Loucy (cell line): ENCODE measurements at regions not wholly inside any gene's neighbourhood (a gene's known extent, or its start where the extent isn't known, plus 50 kb on each side); places are given as distances from the start of the nearest gene placed in this dataset.

Experiments
- H2AFZ ChIP-seq: fragments of 200-600 bp; sonication (generic); 2 replicates; pipeline ENCODE4 v1.6.0; 2016; ENCODE audit warnings: antibody characterized with exemption, mild to moderate bottlenecking, low read length, moderate library complexity
- H3F3A ChIP-seq: fragments of 200-600 bp; 2 replicates; pipeline ENCODE4 v1.6.0; 2016; ENCODE audit warnings: antibody characterized with exemption, low read depth, mild to moderate bottlenecking
- H3K27me3 ChIP-seq: fragments of 200-600 bp; sonication (generic); 2 replicates; pipeline ENCODE4 v1.6.1; 2014; ENCODE audit warnings: low read length, mild to moderate bottlenecking; ENCODE audit not compliant: insufficient read depth, poor library complexity, severe bottlenecking
- H3K36me3 ChIP-seq: fragments of 200-600 bp; sonication (generic); 2 replicates; pipeline ENCODE4 v1.6.1; 2016; ENCODE audit warnings: low read length; ENCODE audit not compliant: insufficient read depth
- H3K4me1 ChIP-seq: fragments of 200-600 bp; sonication (generic); 2 replicates; pipeline ENCODE4 v1.5.1; 2014; ENCODE audit warnings: low read length, mild to moderate bottlenecking; ENCODE audit not compliant: insufficient read depth, poor library complexity, severe bottlenecking
- H3K4me2 ChIP-seq: fragments of 200-600 bp; sonication (generic); 2 replicates; pipeline ENCODE4 v1.6.0; 2014; ENCODE audit warnings: antibody characterized with exemption, low read length, low read depth, mild to moderate bottlenecking; ENCODE audit not compliant: poor library complexity, severe bottlenecking
- H3K4me3 ChIP-seq: fragments of 200-600 bp; sonication (generic); 2 replicates; pipeline ENCODE4 v1.5.1; 2014; ENCODE audit warnings: low read length, mild to moderate bottlenecking, mixed read lengths; ENCODE audit not compliant: poor library complexity, severe bottlenecking
- H3K79me2 ChIP-seq: fragments of 200-600 bp; sonication (generic); 2 replicates; pipeline ENCODE4 v1.6.1; 2014; ENCODE audit warnings: low read length; ENCODE audit not compliant: insufficient read depth
- H3K9ac ChIP-seq: fragments of 200-600 bp; sonication (generic); 2 replicates; pipeline ENCODE4 v1.6.0; 2014; ENCODE audit warnings: mild to moderate bottlenecking, low read depth, low read length, moderate library complexity; ENCODE audit not compliant: poor library complexity, severe bottlenecking
- H3K9me2 ChIP-seq: fragments of 200-600 bp; sonication (generic); replicated peaks from 2 replicates; pipeline ENCODE4 v1.6.1; 2016; ENCODE audit warnings: low read depth, low read length, mixed read lengths
- H3K9me3 ChIP-seq: fragments of 200-600 bp; sonication (generic); 2 replicates; pipeline ENCODE4 v1.6.1; 2014; ENCODE audit warnings: mild to moderate bottlenecking, antibody characterized with exemption, low read length, low read depth; ENCODE audit not compliant: insufficient read depth
- H4K20me1 ChIP-seq: fragments of 200-600 bp; sonication (generic); 2 replicates; pipeline ENCODE4 v1.6.0; 2014; ENCODE audit warnings: antibody characterized with exemption, low read length, mild to moderate bottlenecking; ENCODE audit not compliant: insufficient read depth, poor library complexity, severe bottlenecking
- EZH2phosphoT487 ChIP-seq: fragments of 200-600 bp; IDR thresholded peaks from 2 replicates; pipeline ENCODE4 v1.6.1; 2018; ENCODE audit warnings: antibody characterized with exemption, mild to moderate bottlenecking, moderate library complexity, borderline replicate concordance
- TF ChIP-seq, protein P1 (sequence below): fragments of 200-600 bp; sonication (generic); conservative IDR thresholded peaks from 2 replicates; pipeline ENCODE4 v1.5.1; 2014; ENCODE audit warnings: mild to moderate bottlenecking, antibody characterized with exemption, low read length

DNA sequence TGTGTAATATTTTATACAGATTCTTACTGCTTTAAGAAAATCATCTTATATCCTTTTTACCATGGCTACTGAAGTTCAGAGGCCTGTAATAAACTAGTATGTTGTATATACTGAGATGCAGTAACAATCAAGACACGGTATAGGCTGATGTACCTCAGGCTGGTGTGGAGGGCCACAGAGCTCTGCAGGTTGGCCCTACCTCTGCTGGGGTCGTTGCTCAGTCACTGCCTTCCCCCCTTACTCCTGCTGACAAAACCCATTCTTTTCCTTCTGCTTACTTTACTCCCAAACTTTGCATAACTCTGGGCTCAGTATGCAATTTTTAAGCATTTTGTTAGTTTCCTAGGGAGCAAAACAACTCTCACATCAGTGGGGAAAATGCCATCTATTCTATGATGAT lies 200.1 kb upstream of the FOXP2 start:
- Histone ChIP-seq H3F3A (no peaks in the 10 kb centered on the region), H3K9me3 (no peaks in the 10 kb centered on the region), H3K4me2 (no peak overlapping the region), H3K4me1 (no peaks in the 10 kb centered on the region), H2AFZ (no peak overlapping the region), H4K20me1 (no peaks in the 10 kb centered on the region), H3K4me3 (no peak overlapping the region), H3K27me3 (no peaks in the 10 kb centered on the region), H3K9me2 (no peaks in the 10 kb centered on the region), H3K36me3 (no peaks in the 10 kb centered on the region), H3K79me2 (no peaks in the 10 kb centered on the region), H3K9ac (no peak overlapping the region)
- TF ChIP-seq, protein P1, sequence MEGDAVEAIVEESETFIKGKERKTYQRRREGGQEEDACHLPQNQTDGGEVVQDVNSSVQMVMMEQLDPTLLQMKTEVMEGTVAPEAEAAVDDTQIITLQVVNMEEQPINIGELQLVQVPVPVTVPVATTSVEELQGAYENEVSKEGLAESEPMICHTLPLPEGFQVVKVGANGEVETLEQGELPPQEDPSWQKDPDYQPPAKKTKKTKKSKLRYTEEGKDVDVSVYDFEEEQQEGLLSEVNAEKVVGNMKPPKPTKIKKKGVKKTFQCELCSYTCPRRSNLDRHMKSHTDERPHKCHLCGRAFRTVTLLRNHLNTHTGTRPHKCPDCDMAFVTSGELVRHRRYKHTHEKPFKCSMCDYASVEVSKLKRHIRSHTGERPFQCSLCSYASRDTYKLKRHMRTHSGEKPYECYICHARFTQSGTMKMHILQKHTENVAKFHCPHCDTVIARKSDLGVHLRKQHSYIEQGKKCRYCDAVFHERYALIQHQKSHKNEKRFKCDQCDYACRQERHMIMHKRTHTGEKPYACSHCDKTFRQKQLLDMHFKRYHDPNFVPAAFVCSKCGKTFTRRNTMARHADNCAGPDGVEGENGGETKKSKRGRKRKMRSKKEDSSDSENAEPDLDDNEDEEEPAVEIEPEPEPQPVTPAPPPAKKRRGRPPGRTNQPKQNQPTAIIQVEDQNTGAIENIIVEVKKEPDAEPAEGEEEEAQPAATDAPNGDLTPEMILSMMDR = no peak
- no peak for TF ChIP-seq EZH2phosphoT487

DNA sequence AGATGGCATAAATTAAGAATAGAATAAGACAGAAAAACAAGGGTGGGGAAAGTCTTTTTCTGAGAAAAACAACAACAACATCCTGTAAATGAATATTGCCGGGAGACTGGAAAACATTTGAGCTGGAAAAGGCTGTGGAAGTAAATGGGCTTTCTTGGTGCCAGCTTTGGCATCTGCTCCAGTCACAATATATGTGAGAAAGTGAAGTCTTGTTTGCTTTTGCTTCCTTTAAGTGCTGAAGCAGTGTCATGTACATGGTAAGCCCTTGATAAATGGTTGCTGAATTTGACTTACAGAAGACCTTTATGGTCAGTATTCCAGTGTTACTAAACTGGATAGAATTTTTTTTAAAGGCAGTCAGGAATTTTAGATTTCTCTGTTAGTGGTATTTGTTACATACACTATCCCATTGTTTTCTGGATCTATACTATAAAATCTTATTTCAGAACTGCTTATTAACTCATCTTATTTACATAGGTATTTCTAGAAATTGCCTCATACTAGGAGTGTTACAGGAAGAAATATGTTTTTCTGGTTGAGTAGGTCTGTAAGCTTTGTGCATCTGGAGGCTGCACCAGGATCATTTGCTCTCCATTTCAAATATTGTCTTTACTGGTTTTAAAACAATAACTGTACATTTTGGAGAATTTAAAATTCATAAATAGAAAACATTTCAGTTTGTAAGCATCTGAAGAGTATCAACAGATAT lies 201.7 kb upstream of the FOXP2 start:
- Histone ChIP-seq H3K9ac (no peak overlapping the region), H3K9me3 (no peaks in the 10 kb centered on the region), H3K4me2 (no peak overlapping the region), H3K36me3 (no peaks in the 10 kb centered on the region), H3K79me2 (no peaks in the 10 kb centered on the region), H4K20me1 (no peaks in the 10 kb centered on the region), H3K9me2 (no peaks in the 10 kb centered on the region), H3K27me3 (no peaks in the 10 kb centered on the region), H3K4me3 (no peak overlapping the region), H3K4me1 (no peaks in the 10 kb centered on the region), H2AFZ (no peak overlapping the region), H3F3A (no peaks in the 10 kb centered on the region)
- no peak for TF ChIP-seq EZH2phosphoT487
- TF ChIP-seq, protein P1 = no peak

DNA sequence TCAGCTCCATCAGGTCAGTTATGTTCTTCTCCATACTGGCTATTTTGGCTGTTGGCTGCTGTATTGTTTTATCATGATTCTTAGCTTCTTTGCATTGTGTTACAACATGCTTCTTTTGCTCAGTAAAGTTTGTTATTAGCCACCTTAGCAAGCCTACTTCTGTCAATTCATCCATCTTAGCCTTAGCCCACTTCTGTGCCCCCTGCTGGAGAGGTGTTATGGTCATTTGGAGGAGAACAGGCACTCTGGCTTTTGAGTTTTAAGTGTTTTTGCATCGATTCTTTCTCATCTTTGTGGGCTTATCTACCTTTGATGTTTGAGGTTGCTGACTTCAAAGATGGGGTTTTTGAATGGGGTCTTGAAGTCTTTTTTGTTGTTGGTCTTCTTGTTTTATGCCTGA lies 204.6 kb upstream of the FOXP2 start:
- Histone ChIP-seq H3K27me3 (no peaks in the 10 kb centered on the region), H3K4me3 (no peak overlapping the region), H3K9me3 (no peaks in the 10 kb centered on the region), H3K79me2 (no peaks in the 10 kb centered on the region), H3K36me3 (no peaks in the 10 kb centered on the region), H3K9me2 (no peaks in the 10 kb centered on the region), H4K20me1 (no peaks in the 10 kb centered on the region), H3K4me2 (no peak overlapping the region), H3F3A (no peaks in the 10 kb centered on the region), H3K4me1 (no peaks in the 10 kb centered on the region), H2AFZ (no peak overlapping the region), H3K9ac (no peak overlapping the region)
- TF ChIP-seq, protein P1 = peak; percentile 39
- no peak for TF ChIP-seq EZH2phosphoT487
